G401 (cell line): ENCODE measurements at regions not wholly inside any gene's neighbourhood (a gene's known extent, or its start where the extent isn't known, plus 50 kb on each side); places are given as distances from the start of the nearest gene placed in this dataset.
"Not testable (repeated sequence)": the region's sequence is repeated elsewhere in the genome, so short reads cannot be mapped to it uniquely, and the experiment has no call there.

Experiments used
- DNase-seq: peaks from one replicate; pipeline ENCODE4 v3.0.0-alpha.2; 2015; ENCODE audit warnings: low spot score
- in situ Hi-C: cut with HindIII; loops from 2 replicates; pipeline ENCODE4 v1.10.0; 2016; ENCODE audit warnings: low sequenced_read_pairs, mixed read lengths

DNA sequence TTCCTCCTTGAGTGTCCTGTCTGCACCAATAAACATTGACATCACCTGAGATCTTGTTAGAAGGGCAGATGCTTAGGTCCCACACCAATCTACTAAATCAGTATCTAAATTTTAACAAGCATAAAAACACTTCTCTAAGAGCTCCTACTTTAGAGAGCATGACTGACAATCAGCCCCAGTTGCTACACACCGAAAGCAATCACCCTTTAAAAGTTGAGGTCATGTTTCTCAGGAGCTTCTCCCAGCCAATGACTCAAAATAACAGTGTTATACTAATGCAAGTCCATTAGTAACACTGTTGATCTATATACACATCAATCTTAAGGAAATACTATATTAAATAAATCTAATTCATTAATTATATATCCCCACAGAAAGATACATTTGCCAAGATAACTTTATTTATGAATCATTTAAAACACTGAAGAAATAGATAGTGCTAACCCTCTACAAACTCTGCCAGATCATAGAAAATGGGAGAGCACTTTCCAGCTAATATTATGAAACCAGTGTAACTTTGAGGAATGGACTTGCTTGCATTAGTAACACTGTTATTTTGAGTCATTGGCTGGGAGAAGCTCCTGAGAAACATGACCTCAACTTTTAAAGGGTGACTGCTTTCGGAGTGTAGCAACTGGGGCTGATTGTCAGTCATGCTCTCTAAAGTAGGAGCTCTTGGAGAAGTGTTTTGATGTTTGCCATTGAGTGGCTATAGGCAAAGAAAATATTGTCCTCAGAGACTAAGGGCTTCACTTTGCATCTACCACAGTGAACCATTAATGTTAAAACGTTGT lies 109.8 kb upstream of the HDX start:
- in situ Hi-C loops, result no loop called here
- no peak for DNase-seq

DNA sequence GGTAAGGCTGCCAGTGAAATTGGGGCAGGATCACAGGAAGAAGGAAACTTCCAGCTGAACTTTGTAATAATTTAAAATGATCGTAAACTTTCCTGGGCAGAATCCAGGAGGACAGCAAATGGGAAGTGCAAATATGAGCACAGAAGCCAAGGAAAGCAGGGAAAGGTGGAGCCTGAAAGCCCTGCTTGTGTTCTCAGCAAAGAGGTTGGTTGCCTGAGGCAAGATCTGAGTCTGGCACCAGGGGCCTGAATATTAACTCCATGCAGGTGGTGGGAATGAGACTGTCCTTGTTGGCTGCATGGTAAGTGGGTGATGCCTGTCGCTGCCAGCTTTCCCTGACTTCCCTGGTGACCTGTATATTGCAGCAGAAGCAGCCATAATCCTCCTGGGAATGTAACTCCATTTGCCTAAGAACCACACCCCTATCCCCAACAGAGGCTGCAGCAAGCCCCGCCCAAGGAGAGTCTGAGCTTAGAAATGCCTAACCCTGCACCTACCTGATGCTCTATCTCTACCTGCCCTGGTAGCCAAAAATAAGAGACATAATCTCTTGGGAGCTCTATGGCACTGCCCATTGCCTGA lies 132.0 kb upstream of the HDX start:
- in situ Hi-C loops, result no loop called here
- DNase-seq, result no peak

DNA sequence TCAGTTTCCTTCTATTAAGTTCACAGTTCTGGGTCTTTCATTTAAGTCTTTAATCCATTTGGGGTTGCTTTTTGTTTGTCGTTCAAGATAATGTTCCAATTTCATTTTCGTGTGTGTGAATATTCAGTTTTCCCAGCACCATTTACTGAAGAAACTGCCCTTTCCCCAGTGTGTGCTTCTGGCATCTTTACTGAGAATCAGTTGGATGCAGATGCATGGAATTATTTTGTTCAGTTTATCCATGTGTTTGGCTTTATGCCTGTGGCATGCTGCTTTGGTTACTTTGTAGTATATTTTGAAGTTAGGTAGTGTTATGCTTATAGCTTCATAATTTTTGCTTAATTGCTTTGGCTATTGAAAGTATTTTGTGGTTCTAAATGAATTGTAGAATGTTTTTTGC lies 163.8 kb upstream of the HDX start:
- DNase-seq, result no peak
- in situ Hi-C loops, result no loop called here

DNA sequence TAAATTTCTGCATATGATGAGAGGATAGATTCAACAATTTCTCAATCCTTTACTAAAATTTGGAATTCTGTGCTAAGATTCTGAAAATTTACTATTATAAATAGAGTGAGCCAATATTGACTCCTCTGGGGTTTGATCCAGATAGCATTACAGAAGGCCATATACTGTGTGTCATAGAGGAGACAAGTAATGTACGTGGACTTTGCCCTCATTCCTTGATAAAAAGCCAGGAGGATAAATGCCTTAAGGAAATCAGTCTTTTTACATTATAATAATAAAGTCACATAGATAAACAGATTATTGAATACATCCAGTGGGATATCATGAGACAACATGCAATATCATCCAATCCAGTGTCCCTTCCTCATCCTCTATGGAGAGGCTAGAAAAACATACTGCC lies 188.0 kb upstream of the HDX start:
- DNase-seq, result no peak
- in situ Hi-C loops, result no loop called here

DNA sequence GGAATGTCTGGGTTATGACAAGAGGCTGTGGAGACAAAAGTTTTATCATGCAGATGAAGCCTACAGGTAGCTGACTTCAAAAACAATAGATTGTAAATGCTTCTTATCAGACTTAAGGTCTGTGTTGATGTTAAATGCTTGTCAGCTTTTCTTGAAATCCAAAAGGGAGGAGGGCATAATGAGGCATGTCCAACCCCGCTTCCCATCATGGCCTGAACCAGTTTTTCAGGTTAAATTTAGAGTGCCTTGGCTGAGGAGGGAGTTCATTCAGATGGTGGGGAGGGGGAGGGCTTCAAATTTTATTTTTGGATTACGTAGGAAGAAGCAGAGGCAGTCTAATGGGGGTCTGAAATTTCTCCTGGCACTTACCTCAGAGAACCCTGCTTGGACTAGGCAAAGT lies 207.7 kb upstream of the HDX start:
- in situ Hi-C loops, result no loop called here
- DNase-seq, result no peak

DNA sequence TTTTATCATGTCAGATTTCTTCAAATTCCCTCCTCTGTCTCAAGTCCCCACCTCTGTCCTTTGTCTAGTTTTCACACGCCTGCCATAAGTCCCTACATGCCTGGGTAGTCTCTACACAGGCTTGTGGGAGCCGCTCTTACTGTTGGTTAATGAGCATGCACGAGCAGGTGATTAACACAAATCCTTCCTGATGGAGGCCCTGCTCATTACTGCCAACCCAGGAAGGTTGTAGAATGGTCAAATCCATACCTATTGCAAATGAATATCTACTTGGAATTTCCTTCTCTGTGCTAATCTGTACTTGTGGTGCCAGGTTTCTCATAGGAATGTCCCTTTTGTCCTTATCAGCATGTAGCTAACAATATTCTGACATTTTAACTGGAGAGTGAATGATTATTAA lies 208.4 kb upstream of the HDX start:
- in situ Hi-C loops, result no loop called here
- DNase-seq, result no peak

DNA sequence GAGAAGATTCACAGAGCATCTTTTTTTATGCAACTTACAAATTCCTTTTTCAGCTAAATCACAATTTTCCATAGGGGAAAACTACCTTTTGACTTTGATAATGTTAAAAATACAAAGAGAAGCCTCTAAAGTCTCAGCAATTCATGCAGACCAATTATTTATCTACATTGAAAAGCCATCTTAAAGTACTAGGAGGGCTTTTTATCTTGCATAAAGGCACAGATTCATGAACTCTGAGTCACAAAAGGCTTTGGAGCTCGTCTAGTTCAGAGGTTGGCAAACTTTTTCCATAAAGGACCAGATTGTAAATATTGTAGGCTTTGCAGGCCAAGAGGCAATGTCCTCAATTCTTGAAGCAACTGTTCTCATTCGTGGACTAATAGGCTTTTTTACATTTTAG lies 210.4 kb upstream of the HDX start:
- no peak for DNase-seq

DNA sequence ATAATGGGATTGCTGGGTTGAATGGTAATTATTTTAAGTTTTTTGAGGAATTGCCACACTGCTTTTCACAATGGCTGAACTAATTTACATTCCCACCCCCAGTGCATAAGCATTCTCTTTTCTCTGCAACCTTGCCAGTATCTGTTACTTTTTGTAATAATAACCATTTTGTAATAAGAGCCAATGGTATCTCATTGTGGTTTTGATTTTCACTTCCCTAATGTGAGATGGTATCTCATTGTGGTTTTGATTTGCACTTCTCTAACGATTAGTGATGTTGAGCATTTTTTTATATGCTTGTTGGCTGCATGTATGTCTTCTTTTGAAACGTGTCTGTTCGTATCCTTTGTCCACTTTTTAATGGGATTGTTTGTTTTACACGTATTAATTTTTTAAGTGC lies 213.1 kb upstream of the HDX start:
- in situ Hi-C loops, result no loop called here
- DNase-seq, result no peak

More for the DNA sequence above, 210.4 kb upstream of the HDX start:
- in situ Hi-C loops, result no loop called here

DNA sequence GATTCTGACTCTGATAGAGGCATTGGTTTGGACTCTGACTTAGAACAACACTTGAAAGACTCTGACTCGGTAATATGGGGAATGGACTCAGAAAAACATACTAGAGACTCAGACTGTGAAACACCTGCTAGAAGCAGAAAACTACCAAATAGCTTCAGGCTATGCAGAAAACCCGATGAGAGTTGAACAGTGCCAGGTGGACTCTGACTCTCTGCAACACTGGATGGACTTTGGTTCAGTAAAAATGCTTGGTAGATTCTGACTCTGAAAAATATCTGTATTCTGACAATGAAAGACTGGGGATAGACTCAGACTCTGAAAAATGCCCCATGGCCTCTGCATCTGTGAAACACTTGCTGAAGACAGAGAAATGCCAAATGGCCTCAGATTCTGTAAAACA lies 215.1 kb upstream of the HDX start:
- in situ Hi-C loops, result no loop called here
- DNase-seq, result no peak

DNA sequence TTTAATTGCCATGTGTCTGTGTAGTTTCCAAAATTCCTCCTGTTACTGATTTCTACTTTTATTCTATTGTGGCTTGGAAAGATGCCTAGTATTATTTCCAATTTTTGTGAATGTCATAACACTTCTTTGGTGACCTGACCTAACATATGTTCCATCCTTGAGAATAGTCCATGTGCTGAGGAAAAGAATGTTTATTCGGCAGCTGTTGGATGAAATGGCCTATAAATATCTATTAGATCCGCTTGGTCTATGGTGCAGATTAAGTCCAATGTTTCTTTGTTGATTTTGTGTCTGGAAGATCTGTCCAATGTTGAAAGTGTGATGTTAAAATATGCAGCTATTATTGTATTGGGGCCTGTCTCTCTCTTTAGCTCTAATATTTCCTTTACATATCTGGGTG lies 219.2 kb upstream of the HDX start:
- no peak for DNase-seq
- in situ Hi-C loops, result no loop called here

DNA sequence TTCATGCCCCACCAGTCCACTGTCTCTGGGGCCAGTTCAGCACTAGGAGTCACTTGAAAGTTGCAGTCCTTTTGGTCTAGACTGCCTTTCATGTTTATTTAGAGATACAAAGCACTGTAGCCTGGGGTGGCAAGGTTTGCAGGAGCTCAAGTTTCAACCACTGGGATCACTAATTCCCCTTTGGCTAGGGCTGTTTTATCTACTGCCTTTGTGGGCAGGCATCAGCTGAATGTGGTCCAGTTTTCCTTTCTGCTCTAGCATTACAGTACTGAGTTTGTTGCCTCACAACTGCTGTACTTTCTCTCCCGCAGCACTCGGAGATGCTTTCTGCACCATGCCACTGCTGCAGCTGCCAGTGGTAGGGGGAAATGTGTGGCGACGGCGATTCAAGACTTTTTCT lies 222.3 kb upstream of the HDX start:
- DNase-seq, result no peak
- in situ Hi-C loops, result no loop called here

DNA sequence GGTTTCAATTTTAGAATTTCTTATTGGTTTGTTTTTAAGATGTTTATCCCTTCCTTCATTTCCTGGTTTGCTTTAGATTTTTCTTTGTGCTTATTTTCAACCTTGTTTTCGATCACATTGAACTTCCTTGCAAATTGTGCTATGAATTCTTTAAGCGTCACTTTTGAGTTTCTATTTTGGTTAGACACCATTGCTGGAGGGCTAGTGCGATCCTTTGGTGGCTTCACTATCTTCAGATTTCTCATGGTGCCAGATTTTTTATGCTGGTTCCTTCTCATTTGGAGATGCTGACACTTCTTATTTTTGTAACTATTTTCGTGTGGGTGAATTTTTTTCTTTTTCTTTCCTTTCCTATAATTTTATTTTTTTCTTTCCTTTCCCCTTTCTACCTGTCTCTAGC lies 227.2 kb upstream of the HDX start:
- in situ Hi-C loops, result no loop called here
- no peak for DNase-seq

DNA sequence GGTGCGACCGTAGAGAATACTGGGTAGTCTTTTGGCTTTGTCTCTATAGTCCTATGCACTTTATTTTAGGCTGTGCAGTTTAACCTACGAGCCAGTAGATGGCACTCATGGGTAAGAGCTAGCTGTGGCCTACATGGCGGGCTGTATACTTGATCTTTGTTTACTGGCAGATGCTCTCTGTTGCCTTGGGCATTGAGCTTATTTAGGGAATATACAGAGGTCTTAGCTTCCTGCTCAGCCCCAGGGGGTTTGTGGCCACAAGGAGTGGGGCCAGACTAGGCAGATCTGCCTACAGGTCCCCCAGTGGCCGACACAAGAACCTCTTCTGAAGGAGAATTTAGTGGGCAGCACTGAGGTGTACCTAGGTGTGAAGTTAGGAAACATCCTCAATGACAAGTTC lies 227.6 kb upstream of the HDX start:
- DNase-seq, result peak; percentile 0
- in situ Hi-C loops, result no loop called here

DNA sequence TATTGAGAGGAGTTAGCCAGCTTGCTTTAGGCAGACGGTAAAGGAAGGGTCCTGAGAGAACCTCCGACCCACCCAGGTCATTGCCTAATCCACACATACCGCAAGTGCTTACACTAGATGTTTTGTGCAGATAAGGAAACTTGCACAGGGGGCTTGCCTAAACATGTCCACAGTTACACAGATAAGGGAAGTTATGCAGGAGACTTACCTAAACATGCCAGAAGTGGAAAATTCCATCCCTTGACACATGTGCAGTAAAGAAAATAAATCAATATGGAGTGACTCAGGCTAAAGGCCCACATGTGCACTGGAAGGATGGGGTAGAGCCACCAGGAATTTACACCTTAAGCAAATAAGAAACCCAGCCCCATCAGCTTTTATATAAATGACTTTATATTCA lies 232.8 kb upstream of the HDX start:
- DNase-seq, result no peak
- in situ Hi-C loops, result no loop called here

DNA sequence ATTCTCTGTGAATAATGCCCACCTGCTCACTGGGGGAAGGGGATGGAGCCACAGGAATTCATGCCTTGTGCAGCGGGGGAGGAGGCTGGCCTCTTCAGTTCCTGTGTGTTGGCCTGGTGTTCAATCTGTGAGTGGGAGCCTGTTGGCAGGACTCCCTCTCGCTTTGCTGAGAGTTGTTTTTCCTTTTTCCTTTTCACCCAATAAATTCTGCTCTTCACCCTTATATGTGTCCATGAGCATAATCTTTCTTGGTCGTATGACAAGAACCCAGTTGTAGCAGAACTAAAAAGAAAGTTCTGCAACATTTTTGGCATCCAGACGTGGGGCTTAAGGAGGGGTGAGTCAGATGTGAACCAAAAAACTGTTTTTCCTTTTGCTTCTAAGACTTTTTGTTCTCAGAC lies 235.2 kb upstream of the HDX start:
- in situ Hi-C loops, result no loop called here

DNA sequence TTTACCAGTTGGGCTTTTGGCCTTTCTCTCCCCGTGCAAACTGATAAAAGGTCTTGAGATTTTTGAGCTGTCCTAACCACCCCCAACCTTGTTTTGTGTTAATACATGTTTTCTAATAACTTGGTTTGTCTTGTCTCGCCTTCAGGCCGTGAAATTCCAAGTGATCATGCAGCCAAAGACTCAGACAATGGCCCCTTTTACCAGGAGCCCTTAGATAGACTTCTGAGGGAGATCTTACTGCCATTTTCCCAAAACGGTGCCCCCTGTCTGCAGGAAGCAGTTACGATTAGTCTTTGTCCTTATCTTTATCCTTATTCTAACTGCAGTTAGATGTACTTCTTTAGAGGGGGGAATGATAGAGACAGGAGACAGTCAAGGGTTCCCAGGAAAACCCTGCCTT lies 245.3 kb upstream of the HDX start:
- in situ Hi-C loops, result no loop called here
- DNase-seq, result no peak

More for the DNA sequence above, 235.2 kb upstream of the HDX start:
- no peak for DNase-seq

DNA sequence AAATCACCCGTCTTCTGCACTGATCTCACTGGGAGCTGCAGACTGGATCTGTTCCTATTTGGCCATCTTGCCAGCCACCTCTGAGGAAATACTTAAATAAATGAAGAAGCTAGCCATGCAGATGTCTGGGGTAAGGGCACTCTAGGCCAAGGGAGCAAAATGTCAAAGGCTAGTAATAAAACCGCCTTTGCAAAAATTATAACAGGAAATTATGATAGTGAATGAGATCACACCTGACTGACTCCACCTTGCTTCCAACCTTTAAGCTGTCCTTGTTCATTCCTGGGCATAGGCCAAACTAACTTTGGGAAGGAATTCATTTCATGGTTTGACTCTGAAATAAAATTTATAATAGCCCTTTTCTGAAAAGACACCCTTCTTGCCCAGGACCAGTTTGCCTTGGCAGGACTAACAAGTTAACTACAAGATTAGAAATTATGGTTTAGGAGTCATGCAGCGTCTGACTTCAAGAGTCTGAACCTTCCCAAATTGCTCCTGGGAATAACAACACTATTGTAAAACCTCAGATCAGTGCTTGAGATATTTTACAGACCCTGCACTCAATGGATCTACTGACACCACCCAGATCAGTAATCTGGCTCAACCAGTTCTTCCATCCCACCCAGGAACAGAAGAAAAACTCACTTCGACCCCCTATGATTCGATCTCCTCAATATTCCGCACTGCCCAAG lies 246.9 kb upstream of the HDX start:
- in situ Hi-C loops, result no loop called here
- DNase-seq, result no peak

DNA sequence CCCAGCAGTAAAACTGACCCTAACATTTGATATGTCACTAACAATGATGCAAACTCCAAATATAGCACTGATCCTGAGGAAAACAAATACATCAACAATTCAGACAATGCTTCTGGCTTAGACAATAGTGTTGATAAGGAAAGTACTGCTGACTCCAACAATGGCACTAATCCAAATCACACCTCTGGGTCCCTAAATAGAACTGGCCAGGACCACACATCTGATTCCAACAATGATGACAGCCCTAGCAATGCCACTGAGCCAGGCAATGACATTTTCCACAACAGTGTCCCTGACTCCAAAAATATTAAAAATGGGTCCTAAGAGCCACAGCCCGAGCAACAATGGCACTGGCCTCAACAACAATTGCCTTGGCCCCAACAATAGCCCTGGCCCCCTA lies 243.1 kb upstream of the APOOL start:
- no peak for DNase-seq
- in situ Hi-C loops, result no loop called here

DNA sequence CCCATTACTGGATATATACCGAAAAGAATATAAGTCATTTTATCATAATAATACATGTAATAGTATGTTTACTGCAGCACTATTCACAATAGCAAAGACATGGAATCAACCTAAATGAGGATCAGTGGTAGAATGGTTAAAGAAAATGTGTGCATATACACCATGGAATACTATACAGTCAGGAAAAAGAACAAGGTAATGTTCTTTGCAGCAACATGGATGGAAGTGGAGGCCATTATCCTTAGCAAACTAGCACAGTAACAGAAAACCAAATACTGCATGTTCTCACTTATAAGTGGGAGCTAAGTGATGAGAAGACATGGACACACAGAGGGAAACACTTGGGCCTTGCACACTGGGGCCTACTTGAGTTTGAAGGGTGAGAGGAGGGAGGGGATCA lies 207.4 kb upstream of the APOOL start:
- in situ Hi-C loops, result no loop called here
- no peak for DNase-seq

DNA sequence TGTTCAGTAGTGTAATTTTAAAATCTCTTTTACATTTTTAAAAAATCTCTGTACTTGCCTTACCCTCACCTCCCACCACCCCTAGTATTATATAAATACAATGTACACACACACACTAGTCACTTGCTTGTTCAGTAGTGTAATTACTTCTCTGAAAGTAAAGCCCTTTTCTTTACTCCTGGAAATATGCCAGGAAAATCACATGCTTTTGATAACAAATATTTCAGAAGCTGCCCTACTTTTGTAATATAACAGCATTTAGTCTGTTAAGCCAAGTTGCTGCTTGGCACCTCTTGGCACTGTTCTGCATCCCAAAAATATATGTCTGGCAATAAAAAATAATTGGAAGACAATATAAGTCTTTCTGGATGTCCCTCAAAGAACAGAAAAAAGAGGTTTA lies 172.8 kb upstream of the APOOL start:
- no peak for DNase-seq
- in situ Hi-C loops, result no loop called here

DNA sequence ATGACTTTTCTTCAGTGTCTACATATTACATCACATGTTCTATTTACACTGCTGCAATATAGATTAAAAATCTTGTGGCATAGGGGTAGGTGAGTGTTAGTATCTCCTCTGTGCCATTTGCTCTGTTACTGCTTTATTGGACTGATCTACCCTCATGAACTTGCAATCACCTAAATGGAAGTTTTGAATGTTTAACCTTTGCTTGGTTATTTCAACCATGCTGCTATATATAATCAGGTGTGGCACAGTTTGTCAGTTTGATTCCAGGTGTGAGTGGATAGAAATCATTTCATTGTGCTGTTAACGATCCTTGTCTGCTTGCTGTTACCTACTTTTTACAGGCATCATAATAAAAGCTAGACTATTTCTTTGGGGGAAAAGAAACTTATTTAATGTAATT lies 157.1 kb upstream of the APOOL start:
- DNase-seq, in situ Hi-C loops: not testable (repeated sequence)
